GM19025 (cell line): ENCODE measurements at regions not wholly inside any gene's neighbourhood (a gene's known extent, or its start where the extent isn't known, plus 50 kb on each side); places are given as distances from the start of the nearest gene placed in this dataset.

Experiments used
- ATAC-seq: cut with Tn5 transposase; IDR thresholded peaks from one replicate; pipeline ENCODE4 v1.9.1; 2021; ENCODE audit warnings: mild to moderate bottlenecking, low read depth, moderate library complexity; ENCODE audit not compliant: unreplicated experiment

- ATAC-seq = no peak
These were observed 1080.1 kb upstream of the SORCS1 start for GRCh38 chr10:108244443-108245228.

- ATAC-seq = no peak
These were observed 1076.7 kb upstream of the SORCS1 start for GRCh38 chr10:108241166-108241565.

- no peak for ATAC-seq
These were observed 1073.8 kb upstream of the SORCS1 start for GRCh38 chr10:108238261-108238660.

GRCh38 chr10:108230478-108231170 is 1066.1 kb upstream of the SORCS1 start:
- no peak for ATAC-seq

- no peak for ATAC-seq
These were observed 1044.2 kb upstream of the SORCS1 start for GRCh38 chr10:108208732-108209131.

- ATAC-seq = no peak
These were observed 1043.5 kb upstream of the SORCS1 start for GRCh38 chr10:108208038-108208437.

- no peak for ATAC-seq
These were observed 1040.2 kb upstream of the SORCS1 start for GRCh38 chr10:108204528-108205305.

GRCh38 chr10:108203905-108204527 is 1039.5 kb upstream of the SORCS1 start:
- no peak for ATAC-seq

GRCh38 chr10:108187408-108188012 is 1023.0 kb upstream of the SORCS1 start:
- ATAC-seq = no peak

GRCh38 chr10:108184114-108184513 is 1019.6 kb upstream of the SORCS1 start:
- ATAC-seq = no peak

- ATAC-seq = no peak
These were observed 1016.4 kb upstream of the SORCS1 start for GRCh38 chr10:108180878-108181277.

GRCh38 chr10:108169846-108170245 is 1005.3 kb upstream of the SORCS1 start:
- no peak for ATAC-seq

GRCh38 chr10:108167766-108168165 is 1003.3 kb upstream of the SORCS1 start:
- no peak for ATAC-seq

- ATAC-seq = no peak
These were observed 1001.9 kb upstream of the SORCS1 start for GRCh38 chr10:108166401-108166800.

- ATAC-seq = no peak
These were observed 982.8 kb upstream of the SORCS1 start for GRCh38 chr10:108147346-108147745.

GRCh38 chr10:108141064-108141463 is 976.6 kb upstream of the SORCS1 start:
- ATAC-seq = no peak

- no peak for ATAC-seq
These were observed 967.8 kb upstream of the SORCS1 start for GRCh38 chr10:108132303-108132702.

GRCh38 chr10:108130575-108130974 is 966.1 kb upstream of the SORCS1 start:
- no peak for ATAC-seq

GRCh38 chr10:108112218-108112617 is 947.7 kb upstream of the SORCS1 start:
- no peak for ATAC-seq

GRCh38 chr10:108104551-108105156 is 940.1 kb upstream of the SORCS1 start:
- no peak for ATAC-seq
